ENCODE measurements at regions not wholly inside any gene's neighbourhood (a gene's known extent, or its start where the extent isn't known, plus 50 kb on each side); places are given as distances from the start of the nearest gene placed in this dataset.

DNA sequence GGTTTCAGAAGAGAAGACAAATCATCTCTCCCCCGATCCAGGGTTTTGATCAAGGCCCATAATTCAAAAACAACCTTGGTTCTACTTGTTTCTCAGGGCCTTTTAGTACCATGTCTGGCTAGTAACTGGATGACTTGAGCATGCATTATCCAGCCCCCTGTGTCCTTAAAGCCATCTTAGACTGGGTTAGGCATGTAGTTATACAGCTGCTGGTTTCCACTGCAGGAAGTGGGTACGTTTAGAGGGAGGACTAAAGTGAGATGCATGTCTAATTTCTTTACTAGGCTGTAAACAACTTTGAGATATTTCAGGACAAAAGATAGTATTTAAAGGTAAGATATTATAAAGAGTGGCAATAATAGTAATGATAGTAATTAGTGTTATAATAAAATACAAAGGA lies 372.0 kb downstream of the PLK2 start:
- H3K4me2 ChIP-seq (ENCODE audit: low read length): no peak overlapping the region
- no peaks in the 10 kb centered on the region for H3K9me3 ChIP-seq (ENCODE audit: control insufficient read depth, insufficient read depth, low read length)
- H3K27ac ChIP-seq (ENCODE audit: low read depth, low read length): no peak overlapping the region
- no peaks in the 10 kb centered on the region for H3K4me1 ChIP-seq (ENCODE audit: control insufficient read depth, low read length)
- no peak overlapping the region for H3K4me3 ChIP-seq (ENCODE audit: low read length)
- no peaks in the 10 kb centered on the region for H3F3A ChIP-seq (ENCODE audit: control insufficient read depth, insufficient read depth)
- H3K79me2 ChIP-seq (ENCODE audit: control insufficient read depth, low read length): no peaks in the 10 kb centered on the region
- H3K27me3 ChIP-seq (ENCODE audit: control insufficient read depth, low read length): no peaks in the 10 kb centered on the region
- no peaks in the 10 kb centered on the region for H3K36me3 ChIP-seq (ENCODE audit: control insufficient read depth, low read length)
- TF ChIP-seq, protein P1, sequence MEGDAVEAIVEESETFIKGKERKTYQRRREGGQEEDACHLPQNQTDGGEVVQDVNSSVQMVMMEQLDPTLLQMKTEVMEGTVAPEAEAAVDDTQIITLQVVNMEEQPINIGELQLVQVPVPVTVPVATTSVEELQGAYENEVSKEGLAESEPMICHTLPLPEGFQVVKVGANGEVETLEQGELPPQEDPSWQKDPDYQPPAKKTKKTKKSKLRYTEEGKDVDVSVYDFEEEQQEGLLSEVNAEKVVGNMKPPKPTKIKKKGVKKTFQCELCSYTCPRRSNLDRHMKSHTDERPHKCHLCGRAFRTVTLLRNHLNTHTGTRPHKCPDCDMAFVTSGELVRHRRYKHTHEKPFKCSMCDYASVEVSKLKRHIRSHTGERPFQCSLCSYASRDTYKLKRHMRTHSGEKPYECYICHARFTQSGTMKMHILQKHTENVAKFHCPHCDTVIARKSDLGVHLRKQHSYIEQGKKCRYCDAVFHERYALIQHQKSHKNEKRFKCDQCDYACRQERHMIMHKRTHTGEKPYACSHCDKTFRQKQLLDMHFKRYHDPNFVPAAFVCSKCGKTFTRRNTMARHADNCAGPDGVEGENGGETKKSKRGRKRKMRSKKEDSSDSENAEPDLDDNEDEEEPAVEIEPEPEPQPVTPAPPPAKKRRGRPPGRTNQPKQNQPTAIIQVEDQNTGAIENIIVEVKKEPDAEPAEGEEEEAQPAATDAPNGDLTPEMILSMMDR (IDR thresholded peaks at IDR 0.05; ENCODE audit: low read depth, low read length, poor library complexity, severe bottlenecking): no peak
- H3K9me2 ChIP-seq (replicated peaks; ENCODE audit: control insufficient read depth, low read length): no peaks in the 10 kb centered on the region
- no peaks in the 10 kb centered on the region for H4K20me1 ChIP-seq (ENCODE audit: control insufficient read depth, insufficient read depth, low read depth, low read length)

DNA sequence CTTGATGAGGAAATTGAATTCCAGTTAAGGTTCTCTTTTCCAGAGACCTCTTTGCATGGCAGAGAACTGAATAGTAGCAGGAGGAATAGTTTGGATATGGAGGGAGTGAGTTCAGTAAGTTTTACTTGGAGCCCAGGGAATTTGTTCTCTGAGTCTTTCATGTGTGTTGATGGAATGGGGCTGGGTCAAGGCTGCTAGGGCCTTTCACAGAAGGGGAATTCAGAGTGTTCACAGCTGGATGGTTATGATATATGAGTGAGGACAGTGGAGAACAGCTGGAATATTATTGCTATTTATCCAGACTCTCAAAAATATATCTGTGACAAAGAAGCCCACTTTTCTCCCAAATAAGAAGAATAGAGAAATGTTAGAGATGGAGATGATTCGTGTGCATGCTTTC lies 372.8 kb downstream of the PLK2 start:
- H3K36me3 ChIP-seq (ENCODE audit: control insufficient read depth, low read length): no peaks in the 10 kb centered on the region
- H3K4me1 ChIP-seq (ENCODE audit: control insufficient read depth, low read length): no peaks in the 10 kb centered on the region
- no peaks in the 10 kb centered on the region for H3F3A ChIP-seq (ENCODE audit: control insufficient read depth, insufficient read depth)
- no peak overlapping the region for H3K4me2 ChIP-seq (ENCODE audit: low read length)
- no peaks in the 10 kb centered on the region for H4K20me1 ChIP-seq (ENCODE audit: control insufficient read depth, insufficient read depth, low read depth, low read length)
- TF ChIP-seq, protein P1 (IDR thresholded peaks at IDR 0.05; ENCODE audit: low read depth, low read length, poor library complexity, severe bottlenecking): no peak
- no peak for TF ChIP-seq EZH2phosphoT487 (IDR thresholded peaks at IDR 0.05; ENCODE audit: borderline replicate concordance, low read length)
- no peaks in the 10 kb centered on the region; the same call in 1 of the 2 replicates for H3K9me3 ChIP-seq (ENCODE audit: control insufficient read depth, insufficient read depth, low read length)
- no peak overlapping the region for H3K4me3 ChIP-seq (ENCODE audit: low read length)
- H3K27me3 ChIP-seq (ENCODE audit: control insufficient read depth, low read length): no peaks in the 10 kb centered on the region
- H3K27ac ChIP-seq (ENCODE audit: low read depth, low read length): no peak overlapping the region
- no peaks in the 10 kb centered on the region for H3K9me2 ChIP-seq (replicated peaks; ENCODE audit: control insufficient read depth, low read length)
- H3K79me2 ChIP-seq (ENCODE audit: control insufficient read depth, low read length): no peaks in the 10 kb centered on the region

DNA sequence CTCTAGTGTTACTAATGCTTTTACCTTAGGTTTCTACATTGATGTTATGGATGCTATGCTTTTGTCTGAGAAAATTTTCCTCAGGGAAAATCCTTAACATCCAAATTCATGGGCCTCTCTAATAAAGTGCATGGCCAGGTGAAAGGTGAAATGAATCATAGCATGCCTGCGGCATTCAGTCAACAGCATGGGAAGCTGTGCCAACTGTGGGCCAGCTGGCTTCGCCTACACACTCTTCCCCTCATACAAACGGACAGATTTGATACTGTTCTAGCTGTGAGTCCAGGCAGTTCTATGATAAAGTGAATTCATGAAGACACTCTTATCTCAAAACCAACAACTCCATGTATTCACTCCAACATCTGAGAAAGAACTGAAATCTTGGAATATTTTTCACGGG lies 374.1 kb downstream of the PLK2 start:
- Histone ChIP-seq H3K9me2 (replicated peaks; ENCODE audit: control insufficient read depth, low read length) (no peaks in the 10 kb centered on the region), H3K4me3 (ENCODE audit: low read length) (no peak overlapping the region), H3K4me2 (ENCODE audit: low read length) (no peak overlapping the region), H3K9me3 (ENCODE audit: control insufficient read depth, insufficient read depth, low read length) (no peaks in the 10 kb centered on the region; the same call in 1 of the 2 replicates), H3F3A (ENCODE audit: control insufficient read depth, insufficient read depth) (no peaks in the 10 kb centered on the region), H3K4me1 (ENCODE audit: control insufficient read depth, low read length) (no peaks in the 10 kb centered on the region), H3K27ac (ENCODE audit: low read depth, low read length) (no peak overlapping the region), H3K79me2 (ENCODE audit: control insufficient read depth, low read length) (no peaks in the 10 kb centered on the region), H4K20me1 (ENCODE audit: control insufficient read depth, insufficient read depth, low read depth, low read length) (no peaks in the 10 kb centered on the region), H3K27me3 (ENCODE audit: control insufficient read depth, low read length) (no peaks in the 10 kb centered on the region), H3K36me3 (ENCODE audit: control insufficient read depth, low read length) (no peaks in the 10 kb centered on the region)
- TF ChIP-seq, protein P1 (IDR thresholded peaks at IDR 0.05; ENCODE audit: low read depth, low read length, poor library complexity, severe bottlenecking): no peak
- no peak for TF ChIP-seq EZH2phosphoT487 (IDR thresholded peaks at IDR 0.05; ENCODE audit: borderline replicate concordance, low read length)

DNA sequence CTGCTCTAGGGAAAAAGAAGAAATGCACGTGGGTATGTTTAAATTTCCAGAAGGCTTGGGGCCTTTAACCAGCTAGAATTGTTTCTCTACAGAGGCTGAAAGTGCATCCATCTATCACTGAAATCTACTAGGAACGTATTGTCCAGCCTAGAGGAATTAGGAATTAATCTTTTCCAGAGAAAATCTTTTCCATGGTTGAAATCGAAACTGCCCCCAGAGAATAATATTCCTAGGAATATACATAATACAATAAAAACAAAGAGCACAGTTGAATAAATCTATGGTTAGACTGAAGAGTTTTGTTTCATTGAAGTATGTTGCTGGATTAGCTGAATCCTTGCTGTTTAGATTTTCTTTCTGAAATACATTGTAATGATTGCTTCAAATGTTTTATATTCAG lies 378.5 kb downstream of the PLK2 start:
- no peaks in the 10 kb centered on the region; the same call in 1 of the 2 replicates for H3K9me3 ChIP-seq (ENCODE audit: control insufficient read depth, insufficient read depth, low read length)
- no peaks in the 10 kb centered on the region for H3K4me1 ChIP-seq (ENCODE audit: control insufficient read depth, low read length)
- no peaks in the 10 kb centered on the region for H4K20me1 ChIP-seq (ENCODE audit: control insufficient read depth, insufficient read depth, low read depth, low read length)
- no peaks in the 10 kb centered on the region for H3K27me3 ChIP-seq (ENCODE audit: control insufficient read depth, low read length)
- no peaks in the 10 kb centered on the region for H3K9me2 ChIP-seq (replicated peaks; ENCODE audit: control insufficient read depth, low read length)
- no peaks in the 10 kb centered on the region for H3F3A ChIP-seq (ENCODE audit: control insufficient read depth, insufficient read depth)
- H3K36me3 ChIP-seq (ENCODE audit: control insufficient read depth, low read length): no peaks in the 10 kb centered on the region
- H3K4me2 ChIP-seq (ENCODE audit: low read length): no peak overlapping the region
- TF ChIP-seq, protein P1 (IDR thresholded peaks at IDR 0.05; ENCODE audit: low read depth, low read length, poor library complexity, severe bottlenecking): no peak
- TF ChIP-seq EZH2phosphoT487 (IDR thresholded peaks at IDR 0.05; ENCODE audit: borderline replicate concordance, low read length): no peak
- H3K4me3 ChIP-seq (ENCODE audit: low read length): no peak overlapping the region
- H3K27ac ChIP-seq (ENCODE audit: low read depth, low read length): no peak overlapping the region
- no peaks in the 10 kb centered on the region for H3K79me2 ChIP-seq (ENCODE audit: control insufficient read depth, low read length)

Measured in DOHH2 (cell line).